ENCODE measurements at regions not wholly inside any gene's neighbourhood (a gene's known extent, or its start where the extent isn't known, plus 50 kb on each side); places are given as distances from the start of the nearest gene placed in this dataset.

- CTCF ChIA-PET, result no interaction called here
- Histone ChIP-seq H3K4me1 (ENCODE audit: control insufficient read depth, insufficient read depth, low read length) (no peaks in the 10 kb centered on the region), H3K27me3 (ENCODE audit: control insufficient read depth, insufficient read depth, low read length) (no peaks in the 10 kb centered on the region), H3K4me3 (ENCODE audit: low read depth in 2 of 2, low read length in 2 of 2) (no peak overlapping the region), H3K36me3 (ENCODE audit: control insufficient read depth, insufficient read depth, low read length) (no peaks in the 10 kb centered on the region), H3K27ac (ENCODE audit: low read length) (no peak overlapping the region), H3K9me3 (ENCODE audit: control insufficient read depth, insufficient read depth, low read depth, low read length) (no peaks in the 10 kb centered on the region)
- intact Hi-C loops (cut with micrococcal nuclease; ENCODE audit: unreplicated experiment) (no loop called here), in situ Hi-C loops (cut with HindIII; ENCODE audit: low pct_unique_long_range_greater_than_20kb, low sequenced_read_pairs) (no loop called here)
- TF ChIP-seq SIN3A (IDR thresholded peaks at IDR 0.05; ENCODE audit: borderline replicate concordance, insufficient read depth, low read depth, low read length) (no peak), CTCF (IDR thresholded peaks at IDR 0.05) (no peak), REST (IDR thresholded peaks at IDR 0.05; ENCODE audit: insufficient read depth in 1 of 2, low read depth in 2 of 2, low read length in 1 of 2) (no peak), POLR2AphosphoS5 (IDR thresholded peaks at IDR 0.05; ENCODE audit: low read depth, low read length) (no peak), TCF7L2 (IDR thresholded peaks at IDR 0.05; ENCODE audit: low read depth, low read length) (no peak)
- BruUV-seq (replicated peaks), result no TSS peak
- ATAC-seq, result no peak
- DNase-seq (ENCODE audit: low read depth, low spot score), result no peak
- POLR2A ChIA-PET, result no interaction called here
Observed at GRCh38 chr10:120402147-120402766, 54.8 kb upstream of the PLPP4 start.

GRCh38 chr10:120403109-120403508, 53.9 kb upstream of the PLPP4 start:
- no peak overlapping the region for H3K27ac ChIP-seq (ENCODE audit: low read length)
- DNase-seq (ENCODE audit: low read depth, low spot score) (no peak), ATAC-seq (no peak)
- intact Hi-C loops (cut with micrococcal nuclease; ENCODE audit: unreplicated experiment), result no loop called here
- H3K36me3 ChIP-seq (ENCODE audit: control insufficient read depth, insufficient read depth, low read length), result no peaks in the 10 kb centered on the region
- ChIA-PET CTCF (no interaction called here), POLR2A (no interaction called here)
- in situ Hi-C loops (cut with HindIII; ENCODE audit: low pct_unique_long_range_greater_than_20kb, low sequenced_read_pairs), result no loop called here
- H3K27me3 ChIP-seq (ENCODE audit: control insufficient read depth, insufficient read depth, low read length), result no peaks in the 10 kb centered on the region
- no peaks in the 10 kb centered on the region for H3K4me1 ChIP-seq (ENCODE audit: control insufficient read depth, insufficient read depth, low read length)
- TF ChIP-seq REST (IDR thresholded peaks at IDR 0.05; ENCODE audit: insufficient read depth in 1 of 2, low read depth in 2 of 2, low read length in 1 of 2), result no peak
- no peak for TF ChIP-seq POLR2AphosphoS5 (IDR thresholded peaks at IDR 0.05; ENCODE audit: low read depth, low read length)
- TF ChIP-seq TCF7L2 (IDR thresholded peaks at IDR 0.05; ENCODE audit: low read depth, low read length), result no peak
- TF ChIP-seq SIN3A (IDR thresholded peaks at IDR 0.05; ENCODE audit: borderline replicate concordance, insufficient read depth, low read depth, low read length), result no peak
- TF ChIP-seq CTCF (IDR thresholded peaks at IDR 0.05), result no peak
- H3K4me3 ChIP-seq (ENCODE audit: low read depth in 2 of 2, low read length in 2 of 2), result no peak overlapping the region
- BruUV-seq (replicated peaks), result no TSS peak
- no peaks in the 10 kb centered on the region for H3K9me3 ChIP-seq (ENCODE audit: control insufficient read depth, insufficient read depth, low read depth, low read length)
